SU-DHL-6 (cell line): ENCODE measurements at regions not wholly inside any gene's neighbourhood (a gene's known extent, or its start where the extent isn't known, plus 50 kb on each side); places are given as distances from the start of the nearest gene placed in this dataset.

Source experiments
- H2AFZ ChIP-seq: fragments of 200-600 bp; sonication (generic); 2 replicates; pipeline ENCODE4 v1.6.1; 2014; ENCODE audit warnings: low read depth, mild to moderate bottlenecking, moderate library complexity, mixed read lengths, antibody characterized with exemption, low read length; ENCODE audit not compliant: severe bottlenecking
- H3F3A ChIP-seq: fragments of 200-600 bp; shearing (Covaris generic); 2 replicates; pipeline ENCODE4 v1.6.0; 2016; ENCODE audit warnings: antibody characterized with exemption, mild to moderate bottlenecking; ENCODE audit not compliant: insufficient read depth
- H3K27ac ChIP-seq: fragments of 200-600 bp; sonication (generic); 2 replicates; pipeline ENCODE4 v1.5.1; 2016; ENCODE audit warnings: low read depth, mild to moderate bottlenecking, low read length, moderate library complexity, mixed read lengths
- H3K27me3 ChIP-seq: fragments of 200-600 bp; sonication (generic), shearing (Covaris generic); 2 replicates; pipeline ENCODE4 v1.6.0; 2014; ENCODE audit warnings: mild to moderate bottlenecking, low read length
- H3K36me3 ChIP-seq: fragments of 200-600 bp; sonication (generic); 2 replicates; pipeline ENCODE4 v1.6.1; 2014; ENCODE audit warnings: mild to moderate bottlenecking, low read length, mixed read lengths
- H3K4me2 ChIP-seq: fragments of 300-600, 200-600 bp; shearing (Covaris generic), sonication (generic); 2 replicates; pipeline ENCODE4 v1.6.0; 2014; ENCODE audit warnings: low read length, low read depth, mild to moderate bottlenecking; ENCODE audit not compliant: poor library complexity, severe bottlenecking
- H3K4me3 ChIP-seq: fragments of 200-600 bp; sonication (generic); 2 replicates; pipeline ENCODE4 v1.5.1; 2014; ENCODE audit warnings: antibody characterized with exemption, low read length, mild to moderate bottlenecking, mixed read lengths; ENCODE audit not compliant: insufficient read depth, poor library complexity, severe bottlenecking
- H3K79me2 ChIP-seq: fragments of 200-600 bp; sonication (generic); 2 replicates; pipeline ENCODE4 v1.6.1; 2014; ENCODE audit warnings: mild to moderate bottlenecking, low read length, moderate library complexity; ENCODE audit not compliant: insufficient read depth
- H3K9ac ChIP-seq: fragments of 200-600 bp; sonication (generic); 2 replicates; pipeline ENCODE4 v1.7.0; 2014; ENCODE audit warnings: mild to moderate bottlenecking, low read length
- H3K9me2 ChIP-seq: fragments of 200-600 bp; sonication (generic); replicated peaks from 2 replicates; pipeline ENCODE4 v1.6.1; 2014; ENCODE audit warnings: low read length; ENCODE audit not compliant: insufficient read depth
- H3K9me3 ChIP-seq: fragments of 200-600 bp; sonication (generic); 2 replicates; pipeline ENCODE4 v1.6.1; 2014; ENCODE audit warnings: low read length, mixed read lengths; ENCODE audit not compliant: insufficient read depth
- H4K20me1 ChIP-seq: fragments of 200-600 bp; sonication (generic); 2 replicates; pipeline ENCODE4 v1.6.1; 2014; ENCODE audit warnings: low read depth, mild to moderate bottlenecking, antibody characterized with exemption, low read length, moderate library complexity, mixed read lengths
- EZH2phosphoT487 ChIP-seq: fragments of 200-600 bp; sonication (generic), shearing (Covaris generic); conservative IDR thresholded peaks from 2 replicates; pipeline ENCODE4 v1.6.1; 2018; ENCODE audit warnings: mild to moderate bottlenecking, antibody characterized with exemption, low read length, moderate library complexity, mixed read lengths
- TF ChIP-seq, protein P1 (sequence below): fragments of 200-600 bp; sonication (generic); IDR thresholded peaks from one replicate; pipeline ENCODE4 v1.5.1; 2017; ENCODE audit warnings: antibody characterized with exemption, mild to moderate bottlenecking, low read length, moderate library complexity; ENCODE audit not compliant: insufficient read depth, poor library complexity, severe bottlenecking

DNA sequence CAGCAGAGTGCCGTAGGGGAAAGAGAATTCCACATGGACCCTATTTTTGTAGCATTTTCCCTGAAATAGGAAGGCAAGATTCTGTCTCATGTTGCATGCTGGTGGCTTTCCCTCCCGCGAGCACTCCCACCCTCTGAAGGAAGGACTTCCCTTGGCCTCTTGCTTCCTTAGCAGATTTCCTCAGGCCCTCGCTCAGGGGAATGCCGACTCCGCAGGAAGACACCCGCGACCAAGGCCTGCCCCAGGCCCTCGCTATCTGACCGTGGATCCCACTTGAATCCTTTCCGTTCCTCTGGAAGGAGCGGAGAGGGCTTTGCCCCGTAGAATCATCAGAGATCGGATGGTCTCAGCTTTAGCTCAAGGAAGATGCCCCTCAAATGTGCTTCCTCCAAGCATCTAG is 179.4 kb upstream of the FOXF1 start:
- Histone ChIP-seq H3K4me3 (no peak overlapping the region), H3K27ac (no peak overlapping the region), H3K4me2 (no peak overlapping the region), H3K27me3 (no peaks in the 10 kb centered on the region), H3F3A (no peaks in the 10 kb centered on the region), H3K79me2 (no peaks in the 10 kb centered on the region), H4K20me1 (no peaks in the 10 kb centered on the region), H3K9me3 (no peaks in the 10 kb centered on the region), H2AFZ (no peak overlapping the region), H3K9me2 (no peaks in the 10 kb centered on the region), H3K36me3 (no peaks in the 10 kb centered on the region), H3K9ac (no peak overlapping the region)
- TF ChIP-seq EZH2phosphoT487: no peak
- TF ChIP-seq, protein P1, sequence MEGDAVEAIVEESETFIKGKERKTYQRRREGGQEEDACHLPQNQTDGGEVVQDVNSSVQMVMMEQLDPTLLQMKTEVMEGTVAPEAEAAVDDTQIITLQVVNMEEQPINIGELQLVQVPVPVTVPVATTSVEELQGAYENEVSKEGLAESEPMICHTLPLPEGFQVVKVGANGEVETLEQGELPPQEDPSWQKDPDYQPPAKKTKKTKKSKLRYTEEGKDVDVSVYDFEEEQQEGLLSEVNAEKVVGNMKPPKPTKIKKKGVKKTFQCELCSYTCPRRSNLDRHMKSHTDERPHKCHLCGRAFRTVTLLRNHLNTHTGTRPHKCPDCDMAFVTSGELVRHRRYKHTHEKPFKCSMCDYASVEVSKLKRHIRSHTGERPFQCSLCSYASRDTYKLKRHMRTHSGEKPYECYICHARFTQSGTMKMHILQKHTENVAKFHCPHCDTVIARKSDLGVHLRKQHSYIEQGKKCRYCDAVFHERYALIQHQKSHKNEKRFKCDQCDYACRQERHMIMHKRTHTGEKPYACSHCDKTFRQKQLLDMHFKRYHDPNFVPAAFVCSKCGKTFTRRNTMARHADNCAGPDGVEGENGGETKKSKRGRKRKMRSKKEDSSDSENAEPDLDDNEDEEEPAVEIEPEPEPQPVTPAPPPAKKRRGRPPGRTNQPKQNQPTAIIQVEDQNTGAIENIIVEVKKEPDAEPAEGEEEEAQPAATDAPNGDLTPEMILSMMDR: no peak

DNA sequence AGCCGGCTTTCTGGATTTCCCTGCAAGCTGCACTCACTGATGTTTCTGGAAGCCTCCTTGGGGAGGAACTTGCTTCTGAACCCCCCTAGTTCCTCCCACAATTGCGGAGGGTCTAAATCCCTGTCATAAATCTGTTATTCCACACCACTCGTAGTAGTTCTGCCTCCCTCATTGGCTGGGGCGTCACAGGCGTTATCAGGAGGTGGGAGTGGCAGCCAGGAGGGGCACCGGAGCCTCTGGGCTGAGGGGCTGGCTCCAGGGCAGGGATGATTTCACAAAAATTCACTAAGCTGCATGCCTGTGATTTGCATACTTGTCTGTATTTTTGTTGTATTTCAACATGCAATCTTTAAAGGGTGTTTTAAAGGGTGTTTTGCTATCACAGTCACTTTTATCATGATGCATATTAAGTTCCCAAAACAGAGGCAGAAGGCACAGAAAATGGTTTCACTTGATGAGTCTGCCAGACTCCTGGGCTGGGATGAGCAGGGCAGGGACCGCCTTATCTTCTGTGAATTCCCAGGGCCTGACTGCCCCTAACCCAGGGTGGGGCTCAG is 176.2 kb upstream of the FOXF1 start:
- no peaks in the 10 kb centered on the region for H3F3A ChIP-seq
- no peak overlapping the region for H3K4me3 ChIP-seq
- no peak overlapping the region for H3K9ac ChIP-seq
- H3K27ac ChIP-seq: no peak overlapping the region
- TF ChIP-seq, protein P1: no peak
- no peak for TF ChIP-seq EZH2phosphoT487
- no peaks in the 10 kb centered on the region for H3K9me2 ChIP-seq
- no peak overlapping the region for H2AFZ ChIP-seq
- H4K20me1 ChIP-seq: no peaks in the 10 kb centered on the region
- no peaks in the 10 kb centered on the region for H3K27me3 ChIP-seq
- no peaks in the 10 kb centered on the region for H3K9me3 ChIP-seq
- no peaks in the 10 kb centered on the region for H3K36me3 ChIP-seq
- H3K4me2 ChIP-seq: no peak overlapping the region
- no peaks in the 10 kb centered on the region for H3K79me2 ChIP-seq

DNA sequence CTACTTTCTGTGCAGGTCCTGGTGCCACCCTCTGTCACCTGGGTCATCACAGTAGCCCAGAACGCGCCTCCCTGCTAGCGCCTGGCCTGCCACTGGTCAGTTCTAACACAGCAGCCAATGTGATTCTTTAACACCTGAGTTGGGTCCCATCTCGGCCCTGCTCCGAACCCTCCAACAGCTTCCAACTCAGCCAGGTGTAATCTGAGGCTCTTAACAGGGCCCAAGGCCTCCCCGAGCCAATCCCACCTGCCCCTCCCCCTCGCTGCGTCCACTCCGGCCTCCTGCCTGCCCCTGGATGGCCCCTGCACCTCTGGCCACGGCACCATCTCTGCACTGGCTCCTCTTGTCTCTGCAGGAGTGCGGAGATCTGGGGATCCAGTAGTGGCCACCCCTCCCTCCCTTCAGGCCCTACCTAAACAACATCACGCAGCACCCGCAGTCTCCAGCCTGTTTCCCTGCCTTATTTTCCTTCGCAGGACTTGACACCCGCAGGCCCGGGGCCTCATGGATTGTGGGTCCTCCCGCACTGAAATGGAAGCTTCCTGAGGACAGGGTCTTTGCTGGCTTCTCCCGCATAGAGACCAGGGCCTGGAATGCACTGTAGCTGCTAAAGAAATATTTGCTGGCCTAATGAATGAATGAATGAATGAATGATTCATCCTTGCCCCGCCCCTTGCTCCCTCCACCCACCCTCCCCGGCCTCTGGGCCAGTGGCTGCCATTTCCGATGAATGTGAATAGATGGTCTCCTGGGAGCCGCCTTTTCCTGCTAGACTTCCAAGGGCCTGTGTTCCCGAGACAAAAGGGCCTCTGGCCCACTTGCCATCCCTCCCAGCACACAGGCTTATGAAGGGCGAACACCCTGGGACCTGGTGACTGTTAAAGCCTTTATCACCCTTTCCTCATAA is 174.8 kb upstream of the FOXF1 start:
- H4K20me1 ChIP-seq: no peaks in the 10 kb centered on the region
- H3K9me3 ChIP-seq: no peaks in the 10 kb centered on the region
- H3K9me2 ChIP-seq: no peaks in the 10 kb centered on the region
- H2AFZ ChIP-seq: no peak overlapping the region
- H3F3A ChIP-seq: no peaks in the 10 kb centered on the region
- no peak overlapping the region for H3K27ac ChIP-seq
- H3K4me2 ChIP-seq: no peak overlapping the region
- H3K36me3 ChIP-seq: no peaks in the 10 kb centered on the region
- no peak for TF ChIP-seq EZH2phosphoT487
- TF ChIP-seq, protein P1: no peak
- H3K4me3 ChIP-seq: no peak overlapping the region
- H3K79me2 ChIP-seq: no peaks in the 10 kb centered on the region
- no peaks in the 10 kb centered on the region for H3K27me3 ChIP-seq
- H3K9ac ChIP-seq: no peak overlapping the region
